GM21619 (cell line): ENCODE measurements at regions not wholly inside any gene's neighbourhood (a gene's known extent, or its start where the extent isn't known, plus 50 kb on each side); places are given as distances from the start of the nearest gene placed in this dataset.
"Not testable (repeated sequence)": the region's sequence is repeated elsewhere in the genome, so short reads cannot be mapped to it uniquely, and the experiment has no call there.

Experiments used
- ATAC-seq: cut with Tn5 transposase; IDR thresholded peaks from one replicate; pipeline ENCODE4 v1.9.1; 2021; ENCODE audit not compliant: unreplicated experiment

GRCh38 chr5:136563489-136563888, 198.1 kb upstream of the TRPC7 start:
- no peak for ATAC-seq

DNA sequence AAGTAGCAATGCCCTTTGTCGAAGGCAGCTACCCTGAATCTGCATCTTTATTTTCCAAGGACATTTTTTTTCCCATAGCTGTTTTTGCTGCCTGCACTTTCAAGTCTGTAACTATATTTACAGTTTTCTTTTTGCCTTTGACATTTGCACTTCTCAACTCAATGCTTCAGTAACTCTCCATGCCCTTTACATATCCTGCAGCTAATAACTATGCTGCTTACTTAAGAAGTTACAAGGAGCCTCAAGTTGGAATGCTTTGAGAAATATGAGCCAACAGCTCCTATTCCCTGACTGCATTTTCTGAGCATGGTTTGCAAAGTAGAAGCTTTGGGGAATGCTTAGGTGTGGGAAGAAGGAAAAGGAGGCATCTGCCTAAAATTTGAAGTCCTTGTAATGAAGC, 194.8 kb upstream of the TRPC7 start:
- ATAC-seq: no peak

DNA sequence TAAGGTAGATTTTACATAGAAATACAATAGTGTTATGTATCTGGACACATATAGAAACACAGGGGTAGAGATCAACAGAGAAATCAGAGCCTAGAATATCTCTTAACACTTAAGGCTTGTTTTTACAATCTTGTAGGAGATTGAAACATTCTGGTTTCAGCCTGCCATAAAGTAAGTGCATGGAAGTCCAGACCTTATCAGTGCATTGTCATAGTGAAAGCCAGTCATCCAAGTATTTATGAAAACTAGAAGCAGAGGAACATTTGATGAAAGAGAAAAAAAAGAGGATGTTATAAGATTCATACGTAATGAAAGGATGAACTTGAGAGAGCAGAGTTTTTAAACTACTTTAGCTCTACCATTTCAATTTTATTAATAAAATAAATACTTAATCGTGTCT, 194.3 kb upstream of the TRPC7 start:
- ATAC-seq: no peak

DNA sequence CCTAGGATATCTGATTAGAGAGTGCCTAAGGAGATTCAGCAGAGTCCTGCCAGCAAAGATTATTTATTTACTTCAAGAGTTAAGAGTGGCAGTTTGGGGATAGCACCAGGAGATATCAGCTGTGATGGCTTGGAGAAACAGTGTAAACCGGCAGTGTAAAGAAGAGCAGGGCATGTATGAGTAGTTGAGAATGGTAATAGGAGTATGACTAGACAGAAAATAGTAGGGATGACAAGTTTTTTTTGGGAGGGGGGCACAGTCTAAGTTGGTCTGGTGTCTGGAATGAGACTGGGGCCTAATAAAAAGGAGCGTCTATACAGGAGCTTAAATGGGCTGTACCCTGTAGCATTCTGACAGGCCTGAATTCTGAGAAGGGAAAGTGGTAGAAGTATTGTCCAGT, 181.8 kb upstream of the TRPC7 start:
- not testable (repeated sequence) for ATAC-seq

DNA sequence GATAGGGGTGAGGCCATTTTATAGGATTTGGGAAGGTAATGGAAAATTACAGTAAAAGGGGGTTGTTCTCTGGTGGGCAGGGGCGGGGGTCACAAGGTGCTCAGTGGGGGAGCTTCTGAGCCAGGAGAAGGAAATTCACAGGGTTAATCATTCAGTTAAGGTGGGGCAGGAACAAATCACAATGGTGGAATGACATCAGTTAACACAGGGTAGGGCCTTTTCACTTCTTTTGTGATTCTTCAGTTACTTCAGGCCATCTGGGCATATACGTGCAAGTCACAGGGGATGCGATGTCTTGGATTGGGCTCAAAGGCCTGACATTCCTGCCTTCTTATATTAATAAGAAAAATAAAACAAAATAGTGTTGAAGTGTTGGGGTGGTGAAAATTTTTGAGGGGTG, 181.1 kb upstream of the TRPC7 start:
- not testable (repeated sequence) for ATAC-seq

- not testable (repeated sequence) for ATAC-seq
These were observed 179.7 kb upstream of the TRPC7 start for GRCh38 chr5:136545031-136545430.

DNA sequence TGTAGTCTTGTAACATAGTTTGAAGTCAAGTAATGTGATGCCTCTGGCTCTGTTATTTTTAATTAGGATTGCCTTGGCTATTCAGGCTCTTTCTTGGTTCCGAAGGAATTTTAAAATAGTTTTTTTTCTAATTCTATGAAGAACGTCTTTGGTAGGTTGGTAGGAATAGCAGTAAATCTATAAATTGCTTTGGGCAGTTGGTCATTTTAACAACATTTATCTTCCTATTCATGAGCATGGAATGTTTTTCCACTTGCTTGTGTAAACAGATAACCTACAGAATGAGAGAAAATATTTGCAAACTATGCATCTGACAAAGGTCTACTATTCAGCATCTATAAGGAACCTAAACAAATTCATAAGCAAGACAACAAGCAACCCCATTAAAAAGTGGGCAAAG, 173.2 kb upstream of the TRPC7 start:
- no peak for ATAC-seq

DNA sequence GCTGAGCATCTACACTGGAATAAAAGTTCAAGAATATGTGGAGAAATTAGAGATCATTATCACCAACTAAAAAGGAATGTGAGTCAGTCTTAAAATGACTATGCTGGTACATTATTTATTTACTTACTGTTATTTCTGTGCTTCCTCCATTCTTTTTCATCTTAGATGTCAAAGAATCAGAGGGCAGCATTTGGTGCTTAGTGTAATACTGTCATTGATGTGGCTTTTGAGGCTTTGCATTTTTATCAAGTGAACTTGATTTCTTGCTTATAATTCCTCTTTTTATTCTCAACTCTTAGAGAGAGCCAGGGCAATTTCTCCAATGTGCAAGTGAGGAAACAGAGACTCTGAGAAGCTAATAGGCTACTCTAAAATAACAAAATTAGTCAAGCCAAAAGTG, 163.7 kb upstream of the TRPC7 start:
- ATAC-seq: no peak

DNA sequence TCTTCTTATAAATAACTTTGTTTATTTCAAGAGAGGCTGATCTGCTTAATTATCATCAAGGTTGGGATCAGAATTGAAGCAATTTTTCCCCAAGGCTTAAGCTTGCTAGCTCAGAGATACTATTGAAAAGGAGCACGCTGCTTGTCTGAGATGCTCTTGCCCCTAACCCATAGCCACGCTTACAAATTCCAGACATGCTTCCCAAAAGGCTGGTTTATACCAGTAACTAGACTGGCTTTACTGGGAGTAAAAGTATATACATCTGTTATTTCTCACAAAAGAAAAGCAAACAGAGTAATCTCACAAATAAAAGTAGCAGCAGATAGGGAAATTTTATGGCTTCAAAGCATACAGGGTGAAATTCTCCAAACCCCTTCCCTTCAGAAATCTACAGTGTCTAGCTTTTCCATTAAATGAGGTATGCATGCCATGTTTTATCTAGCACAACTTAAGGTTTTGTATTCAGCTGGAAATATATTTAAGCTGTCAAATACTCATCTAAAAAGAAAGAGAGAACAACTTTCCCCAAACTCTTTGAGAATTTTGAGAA, 163.2 kb upstream of the TRPC7 start:
- ATAC-seq: no peak

DNA sequence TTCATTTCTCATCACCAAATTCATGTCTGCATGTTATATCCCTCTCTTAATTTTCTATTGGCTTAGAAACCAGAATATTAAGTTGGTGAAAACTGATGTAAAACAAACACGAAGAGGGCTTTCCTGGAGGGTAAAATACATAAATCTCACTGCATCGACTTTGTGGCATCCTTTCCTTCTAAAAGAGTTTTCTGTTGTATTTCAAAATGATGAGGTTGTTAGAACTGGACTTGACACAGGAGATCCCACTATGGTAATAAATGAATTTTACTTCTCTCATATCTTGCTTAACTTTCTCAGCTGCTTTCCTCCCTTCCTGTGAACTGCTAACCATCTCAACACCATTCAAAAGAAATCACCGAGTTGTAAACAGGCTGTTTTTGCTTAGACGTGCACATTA, 162.0 kb upstream of the TRPC7 start:
- ATAC-seq: no peak

GRCh38 chr5:136526791-136527190, 161.4 kb upstream of the TRPC7 start:
- no peak for ATAC-seq

- no peak for ATAC-seq
These were observed 160.7 kb upstream of the TRPC7 start for GRCh38 chr5:136526021-136526420.

DNA sequence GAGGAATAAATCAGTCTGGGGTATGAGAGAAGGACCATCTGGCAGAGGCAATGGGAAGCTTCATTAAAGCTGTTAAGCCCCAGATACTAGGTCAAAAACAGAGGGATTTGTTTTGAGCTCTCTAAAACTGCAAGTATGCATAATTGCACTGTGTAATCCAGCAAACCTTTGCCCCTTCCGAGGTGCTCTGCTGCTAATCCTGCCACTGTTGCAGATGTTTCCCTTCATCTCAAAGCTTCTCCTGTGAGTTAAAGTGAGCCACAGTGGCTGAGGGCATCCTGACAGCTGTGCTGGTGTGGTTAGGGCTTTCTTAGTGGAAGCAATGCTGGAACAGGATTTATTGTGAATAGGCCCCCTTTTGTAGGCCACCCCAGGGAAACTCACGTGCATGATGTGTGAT, 160.3 kb upstream of the TRPC7 start:
- no peak for ATAC-seq

DNA sequence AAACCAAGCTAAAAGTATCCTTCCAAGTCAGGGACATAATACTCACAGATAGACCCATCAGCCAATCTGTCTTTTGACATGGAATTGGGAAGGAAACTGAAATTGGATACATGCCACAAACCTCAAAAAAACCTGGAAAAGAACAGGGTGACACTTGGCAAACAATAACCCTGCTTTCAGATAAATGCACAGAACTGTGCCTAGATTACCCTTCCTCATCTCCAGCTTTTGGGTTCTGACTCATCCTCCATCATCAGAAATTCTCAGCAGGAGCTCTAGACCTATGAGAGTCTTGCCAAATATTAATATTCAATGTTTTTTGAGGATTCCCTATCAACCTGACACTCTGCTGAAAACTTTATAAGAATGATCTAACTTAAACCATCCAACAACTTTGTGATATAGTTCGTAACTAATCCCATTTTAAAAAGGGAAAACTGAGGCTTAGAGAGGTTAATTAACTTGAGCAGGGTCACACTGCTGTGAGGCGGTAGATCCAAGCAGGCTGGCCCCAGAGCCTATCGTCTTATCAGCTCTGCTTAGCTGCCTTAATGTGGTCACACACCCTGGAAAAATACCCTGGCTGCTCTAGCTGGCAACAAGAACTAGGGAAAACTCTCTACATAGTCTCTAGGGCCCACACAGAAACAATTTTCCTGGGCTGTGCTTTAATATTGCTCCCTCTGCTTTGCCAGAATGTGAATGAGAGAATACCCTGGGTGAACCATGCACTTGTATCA, 157.0 kb upstream of the TRPC7 start:
- no peak for ATAC-seq

GRCh38 chr5:136521696-136522095, 156.4 kb upstream of the TRPC7 start:
- ATAC-seq: no peak

GRCh38 chr5:136518814-136519213, 153.5 kb upstream of the TRPC7 start:
- no peak for ATAC-seq

- no peak for ATAC-seq
These were observed 152.8 kb upstream of the TRPC7 start for GRCh38 chr5:136518174-136518573.

GRCh38 chr5:136517755-136518154, 152.4 kb upstream of the TRPC7 start:
- ATAC-seq: no peak

- ATAC-seq: no peak
These were observed 151.3 kb upstream of the TRPC7 start for GRCh38 chr5:136516637-136517036.

- no peak for ATAC-seq
These were observed 148.1 kb upstream of the TRPC7 start for GRCh38 chr5:136513430-136513829.

GRCh38 chr5:136511046-136511445, 145.7 kb upstream of the TRPC7 start:
- ATAC-seq: no peak

DNA sequence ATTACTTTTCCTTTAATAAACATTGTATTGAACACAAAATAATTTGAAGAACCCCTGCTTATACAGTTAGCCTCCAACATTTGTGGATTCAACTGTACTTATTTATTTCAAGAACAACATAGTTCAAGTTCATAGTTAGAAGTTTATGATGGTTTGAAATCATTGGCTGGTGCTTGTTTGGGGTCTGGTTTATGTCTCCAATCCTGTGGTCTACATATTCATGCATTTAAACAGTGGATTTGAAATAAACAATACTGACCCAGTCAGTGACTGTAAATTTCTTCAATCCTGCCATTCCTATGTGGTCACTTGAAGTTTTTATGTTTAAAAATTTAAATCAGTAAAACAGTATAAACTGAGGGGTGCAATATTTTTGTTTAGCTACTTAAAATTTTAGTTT, 145.1 kb upstream of the TRPC7 start:
- no peak for ATAC-seq

- no peak for ATAC-seq
These were observed 140.8 kb upstream of the TRPC7 start for GRCh38 chr5:136506131-136506530.
